ENCODE measurements at regions not wholly inside any gene's neighbourhood (a gene's known extent, or its start where the extent isn't known, plus 50 kb on each side); places are given as distances from the start of the nearest gene placed in this dataset.

GRCh38 chr2:117562654-117563053 lies 251.8 kb upstream of the DDX18 start:
- TF ChIP-seq, protein P1, sequence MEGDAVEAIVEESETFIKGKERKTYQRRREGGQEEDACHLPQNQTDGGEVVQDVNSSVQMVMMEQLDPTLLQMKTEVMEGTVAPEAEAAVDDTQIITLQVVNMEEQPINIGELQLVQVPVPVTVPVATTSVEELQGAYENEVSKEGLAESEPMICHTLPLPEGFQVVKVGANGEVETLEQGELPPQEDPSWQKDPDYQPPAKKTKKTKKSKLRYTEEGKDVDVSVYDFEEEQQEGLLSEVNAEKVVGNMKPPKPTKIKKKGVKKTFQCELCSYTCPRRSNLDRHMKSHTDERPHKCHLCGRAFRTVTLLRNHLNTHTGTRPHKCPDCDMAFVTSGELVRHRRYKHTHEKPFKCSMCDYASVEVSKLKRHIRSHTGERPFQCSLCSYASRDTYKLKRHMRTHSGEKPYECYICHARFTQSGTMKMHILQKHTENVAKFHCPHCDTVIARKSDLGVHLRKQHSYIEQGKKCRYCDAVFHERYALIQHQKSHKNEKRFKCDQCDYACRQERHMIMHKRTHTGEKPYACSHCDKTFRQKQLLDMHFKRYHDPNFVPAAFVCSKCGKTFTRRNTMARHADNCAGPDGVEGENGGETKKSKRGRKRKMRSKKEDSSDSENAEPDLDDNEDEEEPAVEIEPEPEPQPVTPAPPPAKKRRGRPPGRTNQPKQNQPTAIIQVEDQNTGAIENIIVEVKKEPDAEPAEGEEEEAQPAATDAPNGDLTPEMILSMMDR (IDR thresholded peaks at IDR 0.05; ENCODE audit: low read depth, low read length) = no peak
- no peak for TF ChIP-seq EZH2phosphoT487 (IDR thresholded peaks at IDR 0.05; ENCODE audit: low read depth)

Measured in OCI-LY3 (cell line).